ENCODE measurements at regions not wholly inside any gene's neighbourhood (a gene's known extent, or its start where the extent isn't known, plus 50 kb on each side); places are given as distances from the start of the nearest gene placed in this dataset.

DNA sequence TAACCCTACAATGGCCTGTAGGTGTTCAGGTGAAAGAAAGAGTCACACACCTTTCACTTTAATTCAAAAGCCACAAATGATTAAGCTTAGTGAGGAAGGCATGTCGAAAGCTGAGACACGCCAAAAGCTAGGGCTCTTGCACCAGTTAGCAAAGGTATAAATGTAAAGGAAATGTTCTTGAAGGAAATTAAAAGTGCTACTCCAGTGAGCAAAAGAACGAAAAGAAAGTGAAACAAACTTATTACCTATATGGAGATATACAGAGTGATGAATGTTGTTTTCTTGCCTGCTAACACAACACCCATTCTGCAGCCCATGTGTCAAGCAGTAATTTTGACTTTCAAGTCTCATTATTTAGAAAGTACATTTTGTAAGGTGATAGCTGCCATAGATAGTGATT, 254.2 kb upstream of the SLC24A2 start:
- no peak for DNase-seq (ENCODE audit: low spot score)

DNA sequence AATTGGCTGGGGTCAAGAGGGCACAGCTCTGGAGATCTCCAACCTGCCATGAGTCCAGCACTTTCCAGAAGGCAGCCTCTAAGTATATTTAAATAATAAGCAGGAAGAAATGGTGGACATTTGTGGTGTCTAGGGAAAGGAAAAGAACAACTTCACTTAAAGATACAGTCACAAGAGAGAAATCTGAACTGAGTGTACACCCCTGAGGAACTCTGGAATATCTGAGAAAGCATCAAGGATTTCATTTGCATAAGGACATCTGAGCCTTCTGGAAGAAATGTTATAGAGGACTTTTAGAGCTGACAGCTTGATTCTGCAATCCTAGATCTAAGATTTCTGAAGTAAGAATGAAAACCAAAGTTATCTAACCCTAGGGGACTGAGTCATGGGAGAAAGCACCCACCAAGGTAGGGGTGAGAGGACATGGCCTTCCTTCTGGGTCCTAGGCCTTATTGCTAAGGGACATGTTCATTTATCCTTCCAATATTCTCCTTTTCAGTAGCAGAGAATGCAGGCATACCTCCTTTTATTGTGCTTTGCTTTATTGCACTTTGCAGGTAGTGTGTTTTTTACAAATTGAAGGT, 253.4 kb upstream of the SLC24A2 start:
- no peak for DNase-seq (ENCODE audit: low spot score)

DNA sequence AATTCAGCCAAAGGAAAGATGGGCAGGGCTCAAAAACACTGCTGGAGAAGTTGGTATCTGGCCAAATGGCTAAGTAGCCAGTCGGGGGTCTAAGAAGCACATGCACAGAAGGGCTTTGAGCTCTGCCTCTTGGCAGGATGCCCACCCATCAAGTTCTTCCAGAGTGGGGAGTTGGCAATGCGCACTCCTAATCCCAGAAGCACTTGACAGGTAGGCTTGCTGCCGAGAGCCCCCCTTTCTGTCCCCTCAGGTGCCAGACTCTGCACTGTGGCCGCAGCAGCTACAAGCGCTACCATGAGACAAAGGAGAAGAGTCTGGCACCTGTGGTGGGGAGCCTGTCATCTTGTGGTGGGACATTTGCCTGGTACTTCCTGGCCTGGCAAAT, 252.9 kb upstream of the SLC24A2 start:
- DNase-seq (ENCODE audit: low spot score) = no peak

DNA sequence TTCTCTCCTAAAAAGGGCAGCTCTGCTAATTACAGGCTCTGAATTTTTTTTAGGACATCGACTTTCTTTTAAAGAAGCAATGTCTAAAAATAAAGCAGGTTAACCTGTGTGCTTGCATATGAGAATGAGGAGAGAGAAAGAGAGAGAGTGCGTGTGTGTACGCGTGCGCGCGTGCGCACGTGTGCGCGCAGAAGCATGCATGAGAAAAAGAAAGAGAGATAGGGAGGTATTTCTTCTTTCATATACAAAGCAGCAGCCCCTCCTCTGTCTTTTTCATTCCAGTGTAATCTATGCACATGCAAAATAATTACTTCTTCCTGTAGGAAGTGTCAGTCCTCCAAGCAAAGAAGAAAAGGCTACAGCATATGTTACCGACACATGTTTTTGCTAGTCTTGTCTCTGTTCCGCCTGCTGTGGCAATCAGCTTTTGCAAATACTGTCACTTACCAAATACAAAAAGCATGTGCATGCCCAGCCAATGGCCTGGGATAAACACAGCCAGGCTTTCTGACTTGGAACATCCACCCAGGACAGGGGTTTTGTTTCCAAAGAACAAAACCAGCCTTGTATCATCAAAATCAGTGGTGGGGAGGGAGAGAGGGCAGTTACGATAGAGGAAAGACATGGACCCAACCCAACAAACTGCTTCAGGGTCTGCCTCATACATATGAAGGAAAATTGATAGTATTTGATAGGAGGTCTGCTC, 252.3 kb upstream of the SLC24A2 start:
- peak; percentile 81 for DNase-seq (ENCODE audit: low spot score)

DNA sequence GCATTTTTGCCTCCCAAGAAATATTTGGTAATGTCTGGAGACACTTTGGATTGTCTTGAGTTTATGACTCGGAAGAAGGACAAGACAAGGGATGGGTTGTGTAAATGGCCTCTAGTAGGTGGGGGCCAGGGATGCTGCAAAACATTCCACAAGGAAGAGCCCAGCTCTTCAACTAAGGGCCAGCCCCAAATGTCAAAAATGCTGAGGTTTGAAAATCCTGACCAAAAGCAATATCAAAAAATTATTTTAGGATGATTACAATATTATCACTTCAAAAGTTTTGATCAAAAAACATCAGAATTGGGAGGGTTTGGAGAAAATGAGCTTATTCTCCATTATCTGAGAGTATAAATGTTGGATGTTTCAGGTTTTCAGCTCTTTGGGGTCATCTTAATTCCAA, 248.9 kb upstream of the SLC24A2 start:
- DNase-seq (ENCODE audit: low spot score) = no peak

DNA sequence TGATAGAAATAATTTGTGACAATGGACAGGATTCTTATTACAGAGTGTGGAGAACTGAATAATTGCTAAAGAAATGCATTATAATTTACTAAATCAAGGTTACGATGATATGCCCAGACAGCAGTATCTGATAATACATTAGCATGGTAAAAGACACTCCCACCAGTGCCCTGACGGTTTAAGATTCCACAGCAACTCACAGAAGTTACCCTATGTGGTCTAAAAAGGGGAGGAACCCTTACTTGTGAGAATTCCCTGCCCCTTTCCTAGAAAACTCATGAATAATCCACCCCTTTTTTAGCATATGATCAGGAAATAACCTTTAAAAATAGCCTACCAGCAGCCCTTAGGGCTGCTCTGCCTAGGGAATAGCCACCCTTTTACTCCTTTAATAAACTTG, 244.7 kb upstream of the SLC24A2 start:
- no peak for DNase-seq (ENCODE audit: low spot score)

DNA sequence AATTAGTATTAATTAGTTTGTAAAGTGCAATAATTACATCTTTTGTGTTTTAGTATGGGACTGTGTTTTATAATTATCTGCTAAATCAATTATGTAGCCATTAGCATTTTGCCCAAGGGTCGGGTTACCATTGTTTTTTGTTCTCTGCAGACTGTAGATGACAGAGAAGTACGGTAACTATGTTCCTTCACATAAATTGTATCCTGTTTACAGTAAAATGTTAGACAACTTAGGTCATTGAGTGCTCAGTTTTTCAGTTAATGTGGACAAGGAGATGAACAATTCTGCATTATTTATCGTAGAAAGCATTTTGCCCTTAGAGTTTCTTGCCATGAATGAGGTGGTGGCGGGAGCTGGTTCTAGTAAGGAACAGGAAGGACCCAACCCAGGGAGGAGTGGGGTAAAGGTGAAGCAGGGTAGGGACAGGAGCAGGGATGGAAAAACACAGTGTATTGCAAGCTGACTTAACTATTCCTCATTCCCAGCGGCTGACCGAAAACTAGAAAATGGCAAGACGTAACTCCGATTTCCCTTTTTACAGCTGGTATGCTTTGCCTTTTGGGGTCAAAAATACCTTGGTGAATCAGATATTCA, 243.7 kb upstream of the SLC24A2 start:
- no peak for DNase-seq (ENCODE audit: low spot score)

DNA sequence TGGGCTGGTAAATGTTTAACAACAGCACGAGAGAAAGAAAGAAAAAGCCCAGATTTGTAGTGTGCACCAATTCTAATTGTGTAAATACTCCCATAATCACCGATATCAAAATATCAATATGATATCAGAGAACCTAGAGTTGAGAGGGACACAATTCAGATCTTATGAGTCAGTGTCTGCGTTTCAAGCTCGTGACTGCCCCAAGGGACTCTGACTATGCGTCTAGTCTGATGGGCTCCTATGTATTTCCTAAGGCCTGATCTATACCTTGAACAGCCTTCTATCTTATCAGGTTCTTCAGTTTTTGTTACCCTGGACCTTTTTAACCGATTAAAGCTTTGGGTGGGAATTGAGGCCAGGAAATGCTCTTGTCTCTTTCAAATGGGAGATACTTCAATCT, 243.0 kb upstream of the SLC24A2 start:
- no peak for DNase-seq (ENCODE audit: low spot score)

DNA sequence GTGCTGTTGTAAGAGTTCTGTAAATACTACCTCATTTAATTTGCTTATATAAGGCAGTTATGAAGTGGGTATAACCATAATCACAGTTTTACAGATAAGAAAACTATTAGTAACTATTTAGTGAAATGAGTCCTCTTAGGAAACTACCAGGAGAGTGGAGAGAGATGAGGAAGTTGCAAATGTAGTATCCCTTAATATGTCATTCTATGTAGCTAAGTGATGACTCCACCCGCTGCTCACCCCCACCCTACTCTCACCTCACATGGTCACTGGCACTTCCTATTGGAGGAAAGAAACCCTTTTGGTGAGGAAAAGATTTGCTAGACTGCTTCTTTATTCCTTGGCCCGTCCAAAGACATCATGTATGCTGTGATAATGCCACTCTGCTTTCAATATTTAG, 241.8 kb upstream of the SLC24A2 start:
- no peak for DNase-seq (ENCODE audit: low spot score)

DNA sequence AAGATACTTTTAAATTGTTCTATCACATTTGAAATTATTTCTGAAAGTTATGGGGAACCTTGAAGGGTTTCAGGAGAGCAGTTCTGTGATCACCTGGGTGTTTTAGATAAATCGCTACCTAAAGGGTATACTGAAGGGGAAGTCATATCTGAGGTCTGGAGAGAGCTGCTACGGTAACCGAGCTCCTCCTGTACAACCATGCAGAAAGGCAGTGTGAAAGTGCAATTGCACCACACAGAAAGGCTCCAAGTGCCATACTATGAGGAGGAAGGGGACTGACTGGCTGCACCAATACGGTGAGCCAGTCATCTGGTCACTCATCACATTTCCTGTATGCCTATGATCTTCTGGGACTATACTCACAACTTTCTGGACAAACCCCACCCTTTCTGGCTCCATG, 241.4 kb upstream of the SLC24A2 start:
- no peak for DNase-seq (ENCODE audit: low spot score)

DNA sequence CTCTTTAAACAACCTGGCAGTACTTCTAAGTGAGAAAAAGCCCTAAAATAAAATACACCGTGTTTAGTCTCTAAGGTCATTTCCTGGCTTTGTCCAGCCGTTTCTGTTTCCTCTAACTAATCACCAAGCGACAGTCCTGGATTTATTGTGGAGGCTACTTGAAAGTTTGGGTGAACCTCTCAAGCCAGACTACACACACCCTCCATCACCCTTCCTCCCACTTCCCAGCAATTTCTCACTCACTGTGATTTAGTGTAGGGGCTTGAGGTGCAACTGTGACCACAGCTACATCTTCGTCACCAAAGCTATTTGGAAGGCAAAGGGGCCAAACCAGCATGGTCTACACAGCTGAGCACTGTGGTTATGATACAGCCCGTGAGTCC, 240.0 kb upstream of the SLC24A2 start:
- DNase-seq (ENCODE audit: low spot score) = no peak

DNA sequence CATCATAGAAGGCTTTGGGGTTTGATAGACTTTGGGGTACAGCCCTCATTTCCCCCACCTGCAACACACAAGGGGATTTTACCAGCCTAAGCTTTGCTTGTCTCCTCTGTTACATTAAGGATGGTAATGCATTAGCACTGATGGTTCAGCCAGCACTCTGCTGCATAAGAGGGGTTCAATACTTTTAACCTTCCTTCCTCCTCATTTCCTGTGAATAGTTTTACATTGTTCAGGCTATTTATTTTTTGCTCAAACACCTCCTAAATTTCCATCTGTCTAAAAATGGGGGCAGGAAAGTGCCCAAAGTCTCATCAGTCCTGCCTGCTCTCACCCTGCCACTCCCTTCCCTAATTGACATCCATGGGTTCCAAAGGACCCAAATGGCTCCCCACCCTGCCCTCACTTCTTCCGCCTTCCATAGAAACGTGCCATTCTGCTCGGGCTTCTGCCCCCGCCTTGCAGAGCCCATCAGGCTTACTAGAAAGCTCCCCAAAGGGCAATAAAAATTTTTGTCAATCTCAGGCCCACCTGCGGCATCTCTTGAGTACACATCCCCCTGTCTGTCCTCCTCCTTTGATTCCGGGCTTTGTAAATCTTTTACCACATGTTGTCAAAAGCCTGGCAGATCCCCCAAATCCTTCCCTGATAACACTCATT, 239.5 kb upstream of the SLC24A2 start:
- DNase-seq (ENCODE audit: low spot score) = no peak

DNA sequence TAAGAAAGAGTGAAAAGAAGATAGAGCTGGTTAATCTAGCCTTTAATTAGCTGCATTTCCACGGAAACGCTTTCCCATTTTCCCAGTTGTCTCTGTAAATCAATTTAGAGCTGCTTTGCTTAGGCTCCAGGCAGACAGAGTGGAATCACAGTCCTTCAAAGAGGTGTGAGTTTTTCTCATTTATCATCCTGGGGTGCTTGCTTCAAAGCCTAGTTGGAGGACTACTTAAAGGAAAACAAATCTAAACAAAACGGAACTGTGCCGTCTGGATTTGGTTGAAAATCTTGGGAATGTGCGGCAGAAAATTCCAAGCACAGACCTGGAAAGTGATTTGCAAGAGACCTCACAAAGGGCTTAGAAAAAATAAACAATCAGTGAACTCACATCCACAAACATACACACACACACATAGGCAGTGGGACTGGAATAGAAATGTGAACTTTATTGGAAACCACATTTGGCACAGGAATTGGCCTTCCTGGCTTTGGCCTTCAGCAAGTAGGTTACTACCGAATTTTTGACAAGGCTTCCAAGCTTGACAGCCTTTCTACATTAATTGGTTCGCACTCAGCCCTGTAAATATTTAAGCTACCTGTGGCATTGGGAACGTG, 235.2 kb upstream of the SLC24A2 start:
- DNase-seq (ENCODE audit: low spot score) = no peak

DNA sequence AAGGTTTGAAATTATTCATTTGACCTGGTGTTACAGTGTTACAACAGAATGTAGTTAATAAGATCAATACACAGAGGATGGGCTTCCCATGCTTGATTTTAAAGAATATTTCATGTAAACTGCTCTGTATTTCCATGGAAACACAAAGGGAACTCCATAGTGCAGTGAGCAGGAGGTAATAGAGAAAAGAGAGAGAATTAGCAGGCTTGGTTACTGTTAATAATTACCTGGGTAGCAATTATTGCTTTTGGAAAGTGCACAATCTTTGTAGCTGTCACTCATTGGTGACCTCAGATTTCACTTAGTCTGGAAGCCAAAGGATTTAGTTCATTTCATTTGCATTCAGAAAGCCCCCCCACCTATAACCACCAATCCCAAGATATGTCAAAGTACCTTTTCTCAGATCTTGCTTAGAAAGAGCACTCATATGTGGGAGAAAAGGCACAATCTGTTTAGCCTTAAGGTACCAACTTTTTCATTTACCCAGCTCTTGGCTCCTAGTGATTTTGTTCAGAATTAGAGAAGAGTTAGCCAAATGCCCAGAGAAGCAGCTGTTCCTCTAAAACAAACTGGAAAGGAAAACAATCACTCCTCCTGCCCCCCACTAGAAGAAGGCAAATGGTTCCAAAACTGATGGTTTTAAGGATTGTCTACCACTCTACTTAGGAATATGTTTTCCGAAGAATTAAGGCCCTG, 234.5 kb upstream of the SLC24A2 start:
- DNase-seq (ENCODE audit: low spot score) = no peak

DNA sequence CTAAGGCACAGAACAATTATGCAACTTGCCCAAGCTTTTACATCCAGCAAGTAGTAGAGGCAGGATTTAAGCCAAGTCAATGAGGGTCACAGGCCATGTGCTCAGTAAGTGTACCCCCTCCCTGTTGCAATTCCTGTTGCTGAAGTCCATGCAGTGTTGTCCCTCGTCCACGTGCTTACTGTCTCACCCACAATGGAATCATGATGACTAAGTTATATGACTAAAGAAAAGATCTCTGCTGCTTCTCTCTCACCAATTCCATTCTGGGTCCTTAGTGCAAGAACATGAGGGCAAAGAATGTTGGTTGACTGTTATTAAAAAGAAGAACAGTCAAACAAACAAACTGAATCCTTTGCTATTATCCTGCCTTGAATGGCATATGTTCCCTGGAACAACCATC, 233.6 kb upstream of the SLC24A2 start:
- no peak for DNase-seq (ENCODE audit: low spot score)

DNA sequence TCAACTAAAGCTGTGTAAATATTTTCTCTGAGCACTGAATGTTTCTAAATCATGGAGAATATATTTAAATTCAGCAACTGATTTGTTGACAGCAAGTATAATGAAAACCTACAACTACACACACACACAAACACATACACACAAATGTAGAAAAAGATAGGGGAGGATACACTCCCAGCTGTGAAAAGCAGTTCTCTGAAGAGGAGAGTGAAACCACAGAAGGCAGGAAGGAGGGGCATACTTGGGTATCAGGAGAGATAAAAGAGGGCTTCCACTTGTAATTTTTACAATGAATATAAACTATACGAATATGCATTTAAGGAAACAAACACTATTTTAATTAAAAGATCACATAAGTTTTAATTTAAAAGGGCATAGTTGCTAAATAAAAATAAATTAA, 227.8 kb upstream of the SLC24A2 start:
- no peak for DNase-seq (ENCODE audit: low spot score)

DNA sequence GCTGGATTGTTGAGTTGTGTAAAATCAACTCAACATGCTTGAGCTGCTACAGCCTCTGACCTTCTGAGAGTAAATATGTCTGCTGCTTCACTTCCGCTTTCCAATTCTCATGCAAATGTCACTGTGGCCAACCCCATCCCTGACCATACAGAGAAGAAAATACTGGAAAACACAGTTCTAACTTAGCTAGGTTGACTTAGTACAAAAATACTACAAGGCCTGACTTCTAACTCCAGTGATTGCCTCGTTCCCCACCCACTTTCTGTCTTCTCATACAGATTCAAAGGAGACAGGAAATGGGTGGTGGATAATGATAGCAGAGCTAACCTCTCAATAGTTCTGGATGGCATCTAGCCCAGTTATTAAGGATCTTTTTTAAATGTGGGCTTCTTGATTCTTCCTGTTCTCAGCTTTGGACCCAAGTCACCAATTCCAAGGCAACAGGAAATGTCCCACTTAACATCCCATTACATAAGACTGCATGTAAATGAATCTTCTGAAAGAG, 226.6 kb upstream of the SLC24A2 start:
- no peak for DNase-seq (ENCODE audit: low spot score)

DNA sequence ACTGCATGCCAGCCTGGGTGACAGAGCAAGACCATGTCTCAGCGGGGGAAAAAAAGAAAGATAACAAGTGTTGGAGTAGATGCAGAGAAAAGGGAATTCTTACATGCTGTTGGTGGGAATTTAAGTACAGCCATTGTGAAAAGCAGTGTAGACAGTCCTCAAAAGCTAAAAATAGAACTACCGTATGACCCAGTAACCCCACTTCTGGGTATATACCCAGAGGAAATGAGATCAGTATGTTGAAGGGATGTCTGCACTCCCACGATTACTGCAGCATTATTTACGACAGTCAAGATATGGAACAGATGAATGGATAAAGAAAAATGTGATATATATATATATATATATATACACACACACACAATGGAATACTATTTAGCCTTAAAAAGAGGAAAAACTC, 225.3 kb upstream of the SLC24A2 start:
- DNase-seq (ENCODE audit: low spot score) = no peak

DNA sequence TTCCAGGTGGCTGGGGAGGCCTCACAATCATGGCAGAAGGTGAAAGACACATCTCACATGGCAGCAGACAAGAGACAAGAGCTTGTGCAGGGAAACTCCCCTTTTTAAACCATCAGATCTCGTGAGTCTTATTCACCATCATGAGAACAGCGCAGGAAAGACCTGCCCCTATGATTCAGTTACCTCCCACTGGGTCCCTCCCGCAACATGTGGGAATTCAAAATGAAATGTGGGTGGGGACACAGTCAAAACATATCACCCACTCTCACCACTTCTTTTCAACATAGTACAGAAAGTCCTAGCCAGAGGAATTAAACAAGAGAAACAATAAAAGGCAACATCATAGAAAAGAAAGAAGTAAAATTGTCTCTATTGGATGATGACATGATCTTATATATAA, 223.4 kb upstream of the SLC24A2 start:
- no peak for DNase-seq (ENCODE audit: low spot score)

DNA sequence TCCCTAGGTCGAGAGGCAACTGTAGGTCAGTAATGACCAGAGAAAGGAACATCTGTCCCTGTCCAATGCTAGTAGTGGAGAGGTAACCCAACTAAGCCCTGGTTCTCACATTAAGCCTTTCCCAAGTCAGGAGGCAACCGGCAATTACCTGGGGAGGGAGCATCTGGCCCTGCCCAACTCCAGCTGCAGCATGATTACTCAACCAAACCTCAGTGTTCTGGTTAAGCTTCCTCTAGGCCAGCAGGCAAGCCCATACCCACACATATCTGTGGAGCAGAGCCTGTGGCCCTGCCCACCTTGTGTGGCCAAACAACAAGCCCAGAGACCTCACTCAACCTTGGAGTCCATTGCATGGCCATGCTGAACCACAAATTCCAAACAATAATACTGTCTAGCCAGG, 220.8 kb upstream of the SLC24A2 start:
- no peak for DNase-seq (ENCODE audit: low spot score)

DNA sequence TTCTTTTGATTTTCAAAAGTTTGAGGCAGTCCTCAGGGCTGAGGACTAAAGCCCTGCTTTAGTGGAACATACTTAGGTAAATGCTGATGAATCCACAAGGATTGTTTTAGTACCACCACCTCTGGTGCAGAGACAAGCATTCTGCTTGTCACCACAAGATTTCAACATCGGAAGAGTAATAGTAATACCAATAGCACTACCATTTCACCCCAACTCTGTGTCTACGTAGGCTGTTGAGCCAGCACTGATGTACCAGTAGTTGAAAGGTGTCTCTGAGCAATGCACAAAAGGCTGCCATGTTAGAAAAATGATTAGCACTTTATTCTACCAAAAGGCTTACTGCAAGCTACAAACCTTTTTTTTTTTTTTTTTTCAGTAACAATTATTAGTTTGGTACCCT, 213.2 kb upstream of the SLC24A2 start:
- no peak for DNase-seq (ENCODE audit: low spot score)

DNA sequence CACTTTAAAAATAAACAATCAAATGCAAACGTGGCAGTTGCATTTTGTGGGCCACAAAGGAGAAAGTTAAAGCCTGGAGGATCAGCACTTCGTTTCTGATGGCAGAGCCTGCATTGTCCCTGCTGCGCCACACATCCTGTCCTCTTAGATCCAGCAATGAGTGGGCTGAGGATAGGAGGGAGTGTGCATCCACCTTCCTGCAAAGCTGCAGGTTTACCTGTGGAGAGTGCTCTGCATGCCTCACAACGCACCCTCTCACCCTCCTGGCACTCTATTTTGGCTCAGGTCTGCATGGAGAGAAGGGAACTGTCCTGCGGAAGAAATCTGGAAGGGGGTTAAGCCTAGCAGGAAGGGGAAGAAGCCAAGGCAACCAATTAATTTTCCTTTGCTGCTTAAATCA, 212.2 kb upstream of the SLC24A2 start:
- DNase-seq (ENCODE audit: low spot score) = no peak

Measured in putamen (tissue), 1 donor.